Activated CD4-positive, alpha-beta memory T cell treated with anti-CD3 and anti-CD28 coated beads for 36 hours (primary cell): ENCODE measurements at regions not wholly inside any gene's neighbourhood (a gene's known extent, or its start where the extent isn't known, plus 50 kb on each side); places are given as distances from the start of the nearest gene placed in this dataset.

Experiments used
- CTCF ChIA-PET: fragments of 350-600 bp; sonication (Branson Sonifier 250); formaldehyde crosslinking; loops from one replicate; lab custom pipeline; 2021; ENCODE audit warnings: antibody characterized with exemption, inconsistent platforms; lab: Charles Lee
- POLR2A ChIA-PET: fragments of 350-600 bp; sonication (Branson Sonifier 250); formaldehyde crosslinking; loops from one replicate; lab custom pipeline; 2021; ENCODE audit warnings: antibody characterized with exemption; lab: Charles Lee
- DNase-seq: peaks from one replicate; pipeline ENCODE4 v3.0.0-alpha.2; 2020
- H3K27ac Mint-ChIP-seq: one replicate; pipeline ENCODE4 v1.8.0; 2021; ENCODE audit warnings: mixed read lengths
- H3K27me3 Mint-ChIP-seq: one replicate; pipeline ENCODE4 v1.8.0; 2021; ENCODE audit warnings: mixed read lengths
- H3K36me3 Mint-ChIP-seq: one replicate; pipeline ENCODE4 v1.8.0; 2021; ENCODE audit warnings: mixed read lengths
- H3K4me1 Mint-ChIP-seq: one replicate; pipeline ENCODE4 v1.8.0; 2021; ENCODE audit warnings: low read depth, mixed read lengths
- H3K4me3 Mint-ChIP-seq: one replicate; pipeline ENCODE4 v1.8.0; 2021; ENCODE audit warnings: mild to moderate bottlenecking, mixed read lengths
- H3K9me3 Mint-ChIP-seq: one replicate; pipeline ENCODE4 v1.8.0; 2021; ENCODE audit warnings: mixed read lengths
- intact Hi-C: fragments of 100-400 bp; cut with micrococcal nuclease; formaldehyde crosslinking; loops from one replicate; pipeline ENCODE4 v1.15.1; 2023

- intact Hi-C loops: no loop called here
- peaks cover 4% of the 10 kb centered on the region for H3K27me3 Mint-ChIP-seq
These were observed 62.7 kb upstream of the GGTA1 start for GRCh38 chr9:121562301-121562700.

GRCh38 chr9:121563425-121563824, 63.8 kb upstream of the GGTA1 start:
- Mint-ChIP-seq H3K9me3 (no peaks in the 10 kb centered on the region), H3K27ac (no peak overlapping the region), H3K36me3 (no peaks in the 10 kb centered on the region), H3K27me3 (peaks cover 5% of the 10 kb centered on the region), H3K4me3 (no peak overlapping the region), H3K4me1 (no peaks in the 10 kb centered on the region)
- POLR2A ChIA-PET: no interaction called here
- DNase-seq: no peak
- CTCF ChIA-PET: interaction anchor here (1.0 kb wide), 1 partner anchor 14 kb away, joined by 5 read pairs; no protein-coding TSS in a partner anchor
- intact Hi-C loops: no loop called here

More at GRCh38 chr9:121562301-121562700, 62.7 kb upstream of the GGTA1 start:
- Mint-ChIP-seq H3K4me1 (no peaks in the 10 kb centered on the region), H3K9me3 (no peaks in the 10 kb centered on the region), H3K36me3 (no peaks in the 10 kb centered on the region), H3K27ac (no peak overlapping the region), H3K4me3 (no peak overlapping the region)
- no peak for DNase-seq
- POLR2A ChIA-PET: no interaction called here
- CTCF ChIA-PET: interaction anchor here (0.8 to 1.8 kb wide), 3 partner anchors 12 to 16 kb away, joined by 3 to 9 read pairs (median 5); no protein-coding TSS in a partner anchor

- Mint-ChIP-seq H3K36me3 (no peaks in the 10 kb centered on the region), H3K4me1 (no peaks in the 10 kb centered on the region), H3K27me3 (peaks cover 4% of the 10 kb centered on the region), H3K4me3 (no peak overlapping the region), H3K9me3 (no peaks in the 10 kb centered on the region), H3K27ac (no peak overlapping the region)
- POLR2A ChIA-PET: no interaction called here
- CTCF ChIA-PET: interaction anchor here (1.0 kb wide), 1 partner anchor 14 kb away, joined by 5 read pairs; no protein-coding TSS in a partner anchor
- no peak for DNase-seq
- intact Hi-C loops: no loop called here
These were observed 64.3 kb upstream of the GGTA1 start for GRCh38 chr9:121563881-121564460.

GRCh38 chr9:121564504-121565260, 65.0 kb upstream of the GGTA1 start:
- Mint-ChIP-seq H3K4me1 (no peaks in the 10 kb centered on the region), H3K27ac (no peak overlapping the region), H3K4me3 (no peak overlapping the region), H3K36me3 (no peaks in the 10 kb centered on the region), H3K27me3 (peaks cover 4% of the 10 kb centered on the region), H3K9me3 (no peaks in the 10 kb centered on the region)
- ChIA-PET POLR2A (no interaction called here), CTCF (no interaction called here)
- intact Hi-C loops: no loop called here
- no peak for DNase-seq

- Mint-ChIP-seq H3K36me3 (no peaks in the 10 kb centered on the region), H3K27me3 (peaks cover 4% of the 10 kb centered on the region), H3K27ac (no peak overlapping the region), H3K4me1 (no peaks in the 10 kb centered on the region), H3K4me3 (no peak overlapping the region), H3K9me3 (no peaks in the 10 kb centered on the region)
- DNase-seq: no peak
- ChIA-PET POLR2A (no interaction called here), CTCF (interaction anchor here (1.0 kb wide), 1 partner anchor 21 kb away, joined by 3 read pairs; no protein-coding TSS in a partner anchor)
- intact Hi-C loops: no loop called here
These were observed 67.1 kb upstream of the GGTA1 start for GRCh38 chr9:121566481-121567465.

GRCh38 chr9:121567500-121568342, 68.1 kb upstream of the GGTA1 start:
- H3K4me3 Mint-ChIP-seq: no peak overlapping the region
- peaks cover 4% of the 10 kb centered on the region for H3K27me3 Mint-ChIP-seq
- ChIA-PET CTCF (interaction anchor here (0.6 to 1.0 kb wide), 2 partner anchors 18 to 22 kb away, joined by 3 read pairs; no protein-coding TSS in a partner anchor), POLR2A (no interaction called here)
- H3K4me1 Mint-ChIP-seq: no peaks in the 10 kb centered on the region
- H3K36me3 Mint-ChIP-seq: no peaks in the 10 kb centered on the region
- no peaks in the 10 kb centered on the region for H3K9me3 Mint-ChIP-seq
- DNase-seq: no peak
- H3K27ac Mint-ChIP-seq: no peak overlapping the region
- intact Hi-C loops: no loop called here

- H3K9me3 Mint-ChIP-seq: no peaks in the 10 kb centered on the region
- CTCF ChIA-PET: no interaction called here
- no peak overlapping the region for H3K27ac Mint-ChIP-seq
- no peaks in the 10 kb centered on the region for H3K4me1 Mint-ChIP-seq
- H3K36me3 Mint-ChIP-seq: no peaks in the 10 kb centered on the region
- POLR2A ChIA-PET: no interaction called here
- no peak overlapping the region for H3K4me3 Mint-ChIP-seq
- DNase-seq: no peak
- intact Hi-C loops: no loop called here
- peaks cover 4% of the 10 kb centered on the region for H3K27me3 Mint-ChIP-seq
These were observed 69.0 kb upstream of the GGTA1 start for GRCh38 chr9:121568343-121569265.

GRCh38 chr9:121569266-121569648, 69.6 kb upstream of the GGTA1 start:
- POLR2A ChIA-PET: no interaction called here

GRCh38 chr9:121572581-121572980, 72.9 kb upstream of the GGTA1 start:
- ChIA-PET POLR2A (no interaction called here), CTCF (interaction anchor here (1.1 to 1.4 kb wide), 3 partner anchors 22 to 26 kb away, joined by 3 read pairs; no protein-coding TSS in a partner anchor)
- Mint-ChIP-seq H3K4me3 (no peak overlapping the region), H3K27ac (no peak overlapping the region), H3K27me3 (peaks cover 1% of the 10 kb centered on the region), H3K9me3 (no peaks in the 10 kb centered on the region), H3K4me1 (no peaks in the 10 kb centered on the region), H3K36me3 (no peaks in the 10 kb centered on the region)
- intact Hi-C loops: no loop called here
- DNase-seq: no peak

More at GRCh38 chr9:121569266-121569648, 69.6 kb upstream of the GGTA1 start:
- H3K36me3 Mint-ChIP-seq: no peaks in the 10 kb centered on the region
- no peaks in the 10 kb centered on the region for H3K9me3 Mint-ChIP-seq
- DNase-seq: no peak
- CTCF ChIA-PET: no interaction called here
- H3K27me3 Mint-ChIP-seq: peaks cover 4% of the 10 kb centered on the region
- no peak overlapping the region for H3K4me3 Mint-ChIP-seq
- no peaks in the 10 kb centered on the region for H3K4me1 Mint-ChIP-seq
- intact Hi-C loops: no loop called here
- no peak overlapping the region for H3K27ac Mint-ChIP-seq

- Mint-ChIP-seq H3K4me3 (no peak overlapping the region), H3K36me3 (no peaks in the 10 kb centered on the region)
- CTCF ChIA-PET: no interaction called here
These were observed 74.3 kb upstream of the GGTA1 start for GRCh38 chr9:121573717-121574485.

More at GRCh38 chr9:121573717-121574485, 74.3 kb upstream of the GGTA1 start:
- Mint-ChIP-seq H3K27me3 (no peaks in the 10 kb centered on the region), H3K4me1 (no peaks in the 10 kb centered on the region), H3K27ac (no peak overlapping the region), H3K9me3 (no peaks in the 10 kb centered on the region)
- no peak for DNase-seq
- intact Hi-C loops: no loop called here
- POLR2A ChIA-PET: no interaction called here
